ENCODE measurements at regions not wholly inside any gene's neighbourhood (a gene's known extent, or its start where the extent isn't known, plus 50 kb on each side); places are given as distances from the start of the nearest gene placed in this dataset.

DNA sequence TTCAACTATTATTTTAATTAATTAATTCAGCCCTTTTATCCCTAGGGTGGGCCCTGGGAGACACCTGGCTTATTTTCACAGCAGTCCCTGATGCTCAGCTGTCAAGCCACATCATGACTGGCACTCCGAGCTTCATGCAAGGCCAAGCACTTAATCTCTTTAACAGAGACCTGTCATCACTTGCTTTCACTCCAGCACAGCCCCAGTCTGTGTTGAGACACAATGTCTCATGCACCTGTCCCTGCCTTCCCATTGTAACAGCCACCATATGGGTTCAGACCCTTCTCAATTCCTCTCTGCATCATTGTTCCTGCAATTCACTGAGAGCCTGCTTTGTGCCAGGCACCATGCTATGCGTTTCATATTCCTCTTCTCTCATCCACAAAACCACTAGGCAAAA lies 222.2 kb upstream of the TENM4 start:
- no peak for ATAC-seq (ENCODE audit: low read depth)
- 67% methylated on average over 1 of the region's 2 CpGs; no CpG with 5 or more reads in 1 of the 2 experiments for WGBS, 2 experiments (ENCODE audit: extremely low coverage in 2 of 2, insufficient read length in 1 of 2)
- Histone ChIP-seq H2BK15ac (ENCODE audit: low read depth, low read length) (no peak overlapping the region), H3K14ac (replicated peaks; ENCODE audit: low read depth, low read length) (no peak overlapping the region), H3K4me3 (ENCODE audit: insufficient read depth, low read depth, low read length) (no peak overlapping the region), H3K9me3 (ENCODE audit: control insufficient read depth, insufficient read depth, low read length) (no peaks in the 10 kb centered on the region), H2BK5ac (ENCODE audit: low read depth, low read length, poor library complexity, severe bottlenecking) (no peak overlapping the region), H2AFZ (replicated peaks; ENCODE audit: low read length, poor library complexity) (no peak overlapping the region), H2BK20ac (ENCODE audit: low read depth, low read length) (no peak overlapping the region), H2AK9ac (replicated peaks; ENCODE audit: low read depth, low read length, poor library complexity) (no peak overlapping the region), H3K4ac (ENCODE audit: low read depth, low read length) (no peak overlapping the region), H3K36me3 (ENCODE audit: control insufficient read depth, insufficient read depth, low read length) (no peaks in the 10 kb centered on the region), H3K27me3 (ENCODE audit: control insufficient read depth, insufficient read depth, low read length) (no peaks in the 10 kb centered on the region), H3K18ac (ENCODE audit: low read depth, low read length) (no peak overlapping the region), H3K4me2 (ENCODE audit: low read depth, low read length) (no peak overlapping the region), H4K91ac (ENCODE audit: insufficient read depth, low read depth, low read length) (no peak overlapping the region), H3K9ac (ENCODE audit: low read depth, low read length) (no peak overlapping the region), H2AK5ac (ENCODE audit: low read depth, low read length) (no peak overlapping the region), H3K23ac (ENCODE audit: low read depth, low read length) (no peak overlapping the region), H4K20me1 (ENCODE audit: insufficient read depth, low read length) (no peaks in the 10 kb centered on the region), H3K27ac (ENCODE audit: insufficient read depth, low read length) (no peak overlapping the region), H3K4me1 (ENCODE audit: control insufficient read depth, insufficient read depth, low read length) (no peaks in the 10 kb centered on the region), H2BK120ac (ENCODE audit: low read depth, low read length) (no peak overlapping the region), H4K5ac (ENCODE audit: low read depth, low read length) (no peak overlapping the region), H3K9me1 (ENCODE audit: insufficient read depth, low read length) (no peaks in the 10 kb centered on the region), H3K79me1 (ENCODE audit: low read depth in 1 of 2, low read length in 2 of 2) (no peaks in the 10 kb centered on the region), H4K8ac (ENCODE audit: low read depth in 2 of 2, low read length in 2 of 2) (no peak overlapping the region), H3K56ac (ENCODE audit: extremely low read depth, insufficient read depth, low read length) (no peak overlapping the region)
- BruUV-seq (replicated peaks) = no TSS peak
- no peak for TF ChIP-seq POLR2A (IDR thresholded peaks at IDR 0.05; ENCODE audit: low read depth, low read length)
- no peak for TF ChIP-seq MAZ (IDR thresholded peaks at IDR 0.05; ENCODE audit: borderline replicate concordance, low read depth, low read length)
- TF ChIP-seq NFE2L2 (IDR thresholded peaks at IDR 0.05; ENCODE audit: low read depth, low read length) = no peak
- no peak for TF ChIP-seq MAFK (IDR thresholded peaks at IDR 0.05; ENCODE audit: low read depth, low read length)
- TF ChIP-seq SMC3 (IDR thresholded peaks at IDR 0.05; ENCODE audit: low read depth, low read length) = no peak
- TF ChIP-seq, protein P1, sequence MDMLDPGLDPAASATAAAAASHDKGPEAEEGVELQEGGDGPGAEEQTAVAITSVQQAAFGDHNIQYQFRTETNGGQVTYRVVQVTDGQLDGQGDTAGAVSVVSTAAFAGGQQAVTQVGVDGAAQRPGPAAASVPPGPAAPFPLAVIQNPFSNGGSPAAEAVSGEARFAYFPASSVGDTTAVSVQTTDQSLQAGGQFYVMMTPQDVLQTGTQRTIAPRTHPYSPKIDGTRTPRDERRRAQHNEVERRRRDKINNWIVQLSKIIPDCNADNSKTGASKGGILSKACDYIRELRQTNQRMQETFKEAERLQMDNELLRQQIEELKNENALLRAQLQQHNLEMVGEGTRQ (IDR thresholded peaks at IDR 0.05; ENCODE audit: low read depth, low read length) = no peak
- TF ChIP-seq ELK1 (IDR thresholded peaks at IDR 0.05; ENCODE audit: borderline replicate concordance, low read depth, low read length) = no peak
- TF ChIP-seq CTCF (conservative IDR thresholded peaks at IDR 0.05; ENCODE audit: low read depth, low read length) = no peak
- TF ChIP-seq RAD21 (IDR thresholded peaks at IDR 0.05; ENCODE audit: low read length) = no peak
- no peak for TF ChIP-seq MXI1 (IDR thresholded peaks at IDR 0.05; ENCODE audit: borderline replicate concordance, low read depth, low read length)
- TF ChIP-seq CEBPB (IDR thresholded peaks at IDR 0.05; ENCODE audit: low read depth, low read length) = no peak
- TF ChIP-seq FOS (IDR thresholded peaks at IDR 0.05; ENCODE audit: low read depth, low read length) = no peak
- no peak for TF ChIP-seq RFX5 (IDR thresholded peaks at IDR 0.05; ENCODE audit: low read depth, low read length)
- no peak for TF ChIP-seq CHD1 (IDR thresholded peaks at IDR 0.05; ENCODE audit: low read depth, low read length)
- no peak for TF ChIP-seq BHLHE40 (IDR thresholded peaks at IDR 0.05; ENCODE audit: low read depth, low read length)
- no peak for TF ChIP-seq RCOR1 (IDR thresholded peaks at IDR 0.05; ENCODE audit: insufficient replicate concordance, low read length)
- intact Hi-C loops (cut with micrococcal nuclease) = no loop called here
- POLR2A ChIA-PET (ENCODE audit: unreplicated experiment) = no interaction called here
- in situ Hi-C loops (cut with MboI; ENCODE audit: low sequenced_read_pairs) = no loop called here
- no peak for DNase-seq
- dilution Hi-C loops (cut with HindIII; ENCODE audit: low sequenced_read_pairs, unreplicated experiment) = no loop called here
- CTCF ChIA-PET = interaction anchor here (1.0 kb wide), 1 partner anchor 492 kb away, joined by 3 read pairs; no protein-coding TSS in a partner anchor
